Suprapubic skin (tissue), 3 donors: ENCODE measurements at regions not wholly inside any gene's neighbourhood (a gene's known extent, or its start where the extent isn't known, plus 50 kb on each side); places are given as distances from the start of the nearest gene placed in this dataset.

Source experiments
- POLR2A ChIP-seq, 2 donors: fragments of 450-650 bp; IDR thresholded peaks; one replicate each; pipeline ENCODE4 v1.6.1; 2017; ENCODE audit warnings: antibody characterized with exemption in 2 of 2, mild to moderate bottlenecking in 2 of 2, moderate library complexity in 2 of 2
- TF ChIP-seq, protein P1 (sequence below), 2 donors: fragments of 200-600 bp in 1 of 2; fragments of 450-650 bp in 1 of 2; sonication (generic) in 1 of 2; IDR thresholded peaks; one replicate each; pipeline ENCODE4 v1.5.1; 2016 to 2019; ENCODE audit warnings: antibody characterized with exemption in 2 of 2, mild to moderate bottlenecking in 1 of 2, moderate library complexity in 1 of 2

DNA sequence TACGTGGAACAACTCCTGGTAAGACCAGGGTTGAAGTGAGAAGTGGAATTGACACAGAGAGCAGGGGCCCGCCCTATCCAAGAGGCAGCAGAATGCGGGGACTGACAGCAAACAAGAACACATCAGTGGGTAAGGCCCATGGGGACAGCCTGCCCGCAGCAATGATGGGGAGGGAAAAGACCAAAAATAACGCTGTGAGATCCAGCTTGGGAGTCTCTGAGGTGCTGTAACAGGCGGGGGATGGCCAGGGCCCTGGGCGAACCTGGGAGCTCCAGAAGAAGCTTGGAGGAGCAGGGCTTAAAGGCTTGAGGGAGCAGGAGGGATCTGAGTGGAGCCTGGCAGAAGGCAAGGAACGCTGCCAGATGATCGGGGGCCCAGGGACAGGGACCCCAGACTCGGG, 173.4 kb downstream of the TMEM200C start:
- TF ChIP-seq, protein P1, sequence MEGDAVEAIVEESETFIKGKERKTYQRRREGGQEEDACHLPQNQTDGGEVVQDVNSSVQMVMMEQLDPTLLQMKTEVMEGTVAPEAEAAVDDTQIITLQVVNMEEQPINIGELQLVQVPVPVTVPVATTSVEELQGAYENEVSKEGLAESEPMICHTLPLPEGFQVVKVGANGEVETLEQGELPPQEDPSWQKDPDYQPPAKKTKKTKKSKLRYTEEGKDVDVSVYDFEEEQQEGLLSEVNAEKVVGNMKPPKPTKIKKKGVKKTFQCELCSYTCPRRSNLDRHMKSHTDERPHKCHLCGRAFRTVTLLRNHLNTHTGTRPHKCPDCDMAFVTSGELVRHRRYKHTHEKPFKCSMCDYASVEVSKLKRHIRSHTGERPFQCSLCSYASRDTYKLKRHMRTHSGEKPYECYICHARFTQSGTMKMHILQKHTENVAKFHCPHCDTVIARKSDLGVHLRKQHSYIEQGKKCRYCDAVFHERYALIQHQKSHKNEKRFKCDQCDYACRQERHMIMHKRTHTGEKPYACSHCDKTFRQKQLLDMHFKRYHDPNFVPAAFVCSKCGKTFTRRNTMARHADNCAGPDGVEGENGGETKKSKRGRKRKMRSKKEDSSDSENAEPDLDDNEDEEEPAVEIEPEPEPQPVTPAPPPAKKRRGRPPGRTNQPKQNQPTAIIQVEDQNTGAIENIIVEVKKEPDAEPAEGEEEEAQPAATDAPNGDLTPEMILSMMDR (IDR thresholded peaks at IDR 0.05): no peak
- no peak for TF ChIP-seq POLR2A (IDR thresholded peaks at IDR 0.05)
